GM12892 (cell line): ENCODE measurements at regions not wholly inside any gene's neighbourhood (a gene's known extent, or its start where the extent isn't known, plus 50 kb on each side); places are given as distances from the start of the nearest gene placed in this dataset.
A peak's percentile ranks its signal among the peaks of the same experiment; 100 is the strongest.
"Not testable (repeated sequence)": the region's sequence is repeated elsewhere in the genome, so short reads cannot be mapped to it uniquely, and the experiment has no call there.

Experiments
- DNase-seq: peaks from one replicate; pipeline ENCODE4 v3.0.0; 2011; ENCODE audit not compliant: insufficient read length
- FAIRE-seq: peaks from 2 replicates; lab custom pipeline; 2011; peaks lifted over from hg19 to GRCh38; lab: Jason Lieb, UNC
- POLR2A ChIP-seq: IDR thresholded peaks from 2 replicates; pipeline ENCODE4 v1.6.1; 2011; ENCODE audit warnings: low read depth, low read length, control low read depth
- POLR2AphosphoS5 ChIP-seq: IDR thresholded peaks from 2 replicates; pipeline ENCODE4 v1.6.1; 2011; ENCODE audit warnings: low read depth, low read length, control low read depth
- TAF1 ChIP-seq: IDR thresholded peaks from 2 replicates; pipeline ENCODE4 v1.6.1; 2011; ENCODE audit warnings: low read depth, mild to moderate bottlenecking, control low read depth, low read length, borderline replicate concordance

DNA sequence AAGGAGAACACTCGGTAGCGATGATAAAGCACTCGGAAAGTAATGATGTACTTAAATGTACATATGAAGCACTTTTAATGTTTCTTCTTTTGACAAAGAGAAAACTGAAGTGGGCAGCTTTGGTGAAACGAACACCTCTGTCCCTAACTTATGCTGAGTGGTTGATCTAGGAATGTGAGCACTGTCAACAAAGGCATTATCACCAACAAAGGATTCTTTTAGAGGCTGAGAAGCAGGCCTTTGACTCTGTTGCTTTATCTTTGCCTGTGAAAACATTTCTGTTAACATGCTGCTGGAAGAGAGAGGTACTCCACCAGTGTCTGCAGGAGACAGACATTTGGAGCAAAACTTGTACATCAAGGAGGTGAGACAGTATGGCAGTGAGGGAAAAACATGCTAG lies 103.2 kb upstream of the VRK1 start:
- no peak for DNase-seq
- TF ChIP-seq POLR2A: no peak
- TF ChIP-seq TAF1: no peak
- no peak for TF ChIP-seq POLR2AphosphoS5
- no peak for FAIRE-seq

- DNase-seq (peak; percentile 40), FAIRE-seq (peak; percentile 98)
- TF ChIP-seq TAF1 (no peak), POLR2A (no peak), POLR2AphosphoS5 (no peak)
Observed at GRCh38 chr14:96698960-96699539, 98.1 kb upstream of the VRK1 start.

- peak; percentile 56 for FAIRE-seq
- DNase-seq: no peak
- TF ChIP-seq POLR2A (no peak), TAF1 (no peak), POLR2AphosphoS5 (no peak)
Observed at GRCh38 chr14:96699666-96700065, 97.5 kb upstream of the VRK1 start.

DNA sequence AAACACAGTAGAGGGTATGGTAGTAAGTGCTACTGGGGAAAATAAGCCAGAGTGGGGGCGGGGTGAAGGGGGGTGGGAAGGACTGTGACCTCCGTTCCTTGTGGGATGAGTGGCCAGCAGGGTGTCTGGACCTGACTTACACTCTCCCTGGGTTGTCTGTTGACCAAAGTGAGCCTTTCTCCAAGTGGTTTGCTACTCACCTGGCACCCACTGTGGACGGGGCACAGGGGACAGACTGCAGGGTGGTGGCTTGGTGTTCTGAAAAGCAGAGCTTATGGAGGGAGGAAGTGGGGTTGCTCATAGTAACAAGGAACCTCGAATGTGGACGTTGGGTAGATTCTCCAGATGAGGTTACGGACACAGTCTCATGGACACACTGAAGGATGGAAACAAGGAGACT lies 94.4 kb upstream of the VRK1 start:
- DNase-seq: no peak
- no peak for FAIRE-seq
- TF ChIP-seq POLR2A (no peak), POLR2AphosphoS5 (no peak), TAF1 (no peak)

DNA sequence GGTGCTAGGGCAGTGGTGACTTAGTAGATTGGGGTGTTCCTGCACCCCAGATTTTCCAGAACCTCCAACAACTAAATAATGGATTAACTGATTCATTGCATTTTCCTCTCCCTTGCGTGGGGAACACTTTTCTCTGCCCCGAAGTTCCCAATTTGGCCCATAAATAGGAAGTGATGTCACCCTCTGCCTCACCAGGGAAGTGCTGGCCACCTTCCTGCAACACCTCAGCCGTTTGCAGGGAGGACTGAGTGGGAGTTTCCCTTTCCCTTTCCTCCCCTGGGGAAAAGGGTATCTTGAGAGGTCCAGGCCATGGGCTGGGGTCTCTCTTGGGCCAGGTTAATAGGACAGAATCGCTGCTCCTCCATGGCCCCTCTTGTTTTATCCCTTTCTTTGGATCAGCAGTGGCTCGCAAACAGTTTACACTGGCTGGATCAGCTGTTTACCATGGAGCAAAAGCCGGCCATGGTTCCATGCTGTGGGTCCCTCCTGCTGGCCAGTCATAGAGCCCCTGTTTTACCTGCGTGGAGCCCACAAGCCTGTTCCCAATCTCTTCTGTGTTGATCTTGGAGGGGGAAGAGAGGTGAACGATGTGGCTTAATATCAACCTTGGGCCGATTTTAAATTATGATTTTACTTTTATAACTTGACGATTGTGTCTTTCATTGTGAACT lies 91.6 kb upstream of the VRK1 start:
- no peak for DNase-seq
- no peak for TF ChIP-seq TAF1
- no peak for TF ChIP-seq POLR2AphosphoS5
- TF ChIP-seq POLR2A: no peak
- FAIRE-seq: no peak

DNA sequence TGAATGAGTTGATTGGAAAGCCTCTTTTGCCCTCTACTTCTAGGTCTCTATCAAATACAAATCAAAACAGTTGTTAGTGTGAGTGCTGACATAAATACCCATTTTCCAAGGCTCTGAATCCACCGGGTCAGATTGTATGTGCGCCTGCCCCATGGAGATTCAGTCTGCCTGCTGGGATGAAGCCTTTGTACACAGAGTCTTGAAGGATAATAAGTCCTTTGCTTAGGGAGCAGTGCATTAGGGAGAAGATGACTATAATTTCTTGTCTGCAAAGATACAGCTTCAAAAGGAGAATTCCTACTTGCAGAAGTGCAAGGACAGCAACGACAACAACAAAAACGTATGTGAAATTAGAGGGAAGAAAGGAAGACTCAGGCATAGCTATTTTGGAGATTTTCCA lies 90.3 kb upstream of the VRK1 start:
- FAIRE-seq (no peak), DNase-seq (no peak)
- TF ChIP-seq POLR2A: no peak
- no peak for TF ChIP-seq TAF1

GRCh38 chr14:96710060-96710666 lies 87.0 kb upstream of the VRK1 start:
- TF ChIP-seq TAF1 (no peak), POLR2A (no peak), POLR2AphosphoS5 (no peak)
- DNase-seq: no peak
- FAIRE-seq: peak; percentile 17

DNA sequence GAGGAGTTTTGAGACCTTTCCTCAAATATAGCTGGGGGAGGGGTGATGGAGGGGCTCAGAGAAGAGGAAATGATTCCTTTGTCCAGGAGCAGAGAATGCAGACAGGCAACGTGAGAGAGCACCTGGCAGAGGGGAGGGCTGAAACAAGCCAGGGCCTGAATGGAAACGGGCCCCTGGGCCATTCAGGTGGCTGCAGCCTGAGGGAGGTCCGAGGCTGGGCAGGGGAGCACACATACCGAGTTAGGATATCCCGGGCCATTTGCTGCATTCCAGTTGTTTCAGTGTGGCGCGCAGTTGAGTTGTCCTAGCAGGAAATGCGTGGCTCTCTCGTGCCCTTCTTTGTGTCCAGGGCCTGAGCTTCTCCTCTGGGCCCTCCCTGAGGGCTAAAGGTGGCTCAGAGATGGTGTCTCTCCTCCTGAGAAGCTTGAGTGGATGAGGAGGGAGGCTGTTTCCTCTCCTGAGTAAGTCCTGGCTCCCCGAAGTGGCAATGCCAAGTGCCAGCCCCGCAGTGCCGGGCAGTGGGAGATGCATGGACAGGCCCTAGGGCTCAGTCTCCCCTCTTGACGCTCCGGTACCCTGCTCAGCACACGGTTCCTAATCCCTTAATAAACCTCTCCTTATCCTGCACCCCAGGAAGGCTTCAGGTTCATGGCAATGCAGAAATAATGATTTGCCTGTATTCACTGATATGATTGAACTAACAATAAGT lies 85.5 kb upstream of the VRK1 start:
- no peak for TF ChIP-seq POLR2A
- no peak for TF ChIP-seq POLR2AphosphoS5
- no peak for TF ChIP-seq TAF1
- DNase-seq: no peak
- FAIRE-seq: no peak

DNA sequence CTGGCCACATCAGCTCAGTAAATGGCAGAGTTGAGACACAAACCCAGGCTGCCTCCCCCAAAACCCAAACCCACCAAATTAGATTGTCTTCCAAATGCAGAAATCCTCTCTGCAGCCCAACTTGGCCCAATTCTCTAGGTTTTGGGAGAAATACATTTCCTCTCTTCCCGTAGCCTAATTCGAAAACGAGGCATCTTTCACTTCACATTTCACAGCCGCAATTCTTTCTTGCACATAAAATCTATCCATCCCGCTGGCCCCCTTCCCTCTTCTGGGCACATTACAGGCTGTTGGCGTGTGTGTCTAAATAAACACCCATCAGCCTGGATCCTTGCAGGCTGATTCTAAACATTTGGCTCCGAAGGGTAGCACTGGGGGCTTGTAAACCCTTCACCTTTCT lies 83.8 kb upstream of the VRK1 start:
- TF ChIP-seq POLR2A (no peak), POLR2AphosphoS5 (no peak)
- FAIRE-seq (no peak), DNase-seq (no peak)

- not testable (repeated sequence) for DNase-seq, FAIRE-seq
Observed at GRCh38 chr14:96714537-96714936, 82.6 kb upstream of the VRK1 start.

DNA sequence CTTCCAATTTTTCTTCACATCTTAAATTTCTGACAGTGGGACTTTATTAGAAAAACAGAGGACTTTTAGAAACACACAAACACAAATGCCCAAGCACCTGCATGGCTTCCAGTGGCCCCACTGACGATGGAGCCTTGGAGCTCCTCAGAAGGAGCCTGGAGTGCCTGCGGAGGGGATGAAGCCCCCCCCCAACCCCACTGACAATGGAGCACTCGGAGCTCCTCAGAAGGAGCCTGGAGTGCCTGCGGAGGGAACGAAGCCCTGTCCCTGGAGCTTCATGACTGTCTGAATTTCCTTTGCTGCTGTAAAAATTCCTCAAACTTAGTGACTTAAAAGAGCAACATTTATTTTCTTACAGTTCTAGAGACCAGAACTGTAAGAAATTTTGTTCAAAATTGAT lies 80.1 kb upstream of the VRK1 start:
- no peak for FAIRE-seq
- no peak for TF ChIP-seq POLR2A
- no peak for TF ChIP-seq TAF1
- TF ChIP-seq POLR2AphosphoS5: no peak
- no peak for DNase-seq

- TF ChIP-seq POLR2AphosphoS5: no peak
- no peak for TF ChIP-seq TAF1
- no peak for TF ChIP-seq POLR2A
- DNase-seq (no peak), FAIRE-seq (no peak)
Observed at GRCh38 chr14:96718407-96718806, 78.8 kb upstream of the VRK1 start.

- DNase-seq, FAIRE-seq: not testable (repeated sequence)
Observed at GRCh38 chr14:96720702-96721101, 76.5 kb upstream of the VRK1 start.
